Ovary (tissue), 7 donors: ENCODE measurements at regions not wholly inside any gene's neighbourhood (a gene's known extent, or its start where the extent isn't known, plus 50 kb on each side); places are given as distances from the start of the nearest gene placed in this dataset.

Experiments
- DNase-seq, 5 donors: peaks; one replicate each; pipeline ENCODE4 v3.0.0-alpha.2; 2019 to 2020
- H3K27ac ChIP-seq, 2 donors: fragments of 200-600 bp; one replicate each; pipeline versions ENCODE4 v1.5.1 to v1.8.0; 2019 to 2022
- H3K27me3 ChIP-seq: fragments of 200-600 bp; one replicate; pipeline ENCODE4 v1.8.0; 2022
- H3K36me3 ChIP-seq: fragments of 200-600 bp; sonication (generic); one replicate; pipeline ENCODE4 v1.5.1; 2019
- H3K4me1 ChIP-seq: one replicate; pipeline ENCODE4 v1.8.1; 2013; ENCODE audit warnings: mild to moderate bottlenecking, moderate library complexity; ENCODE audit not compliant: insufficient read depth
- H3K4me3 ChIP-seq: fragments of 200-600 bp; sonication (generic); one replicate; pipeline ENCODE4 v1.5.1; 2017
- H3K9me3 ChIP-seq, 2 donors: fragments of 200-600 bp in 1 of 2; sonication (generic) in 1 of 2; one replicate each; pipeline versions ENCODE4 v1.5.1 to v1.8.1; 2013 to 2019; ENCODE audit warnings: mild to moderate bottlenecking in 1 of 2, moderate library complexity in 1 of 2
- EP300 ChIP-seq: sonication (generic); formaldehyde crosslinking; IDR thresholded peaks from one replicate; pipeline ENCODE4 v1.6.1; 2017; ENCODE audit warnings: antibody characterized with exemption
- POLR2A ChIP-seq: fragments of 450-650 bp; IDR thresholded peaks from one replicate; pipeline ENCODE4 v1.6.1; 2017; ENCODE audit warnings: antibody characterized with exemption, mild to moderate bottlenecking, moderate library complexity
- WGBS, 3 donors: extraction: QIAGEN DNeasy Blood & Tissue Kit in 1 of 3; methylation state at CpG; one replicate each; pipeline versions ENCODE4 v1.1.5 to v1.1.7; 2013 to 2017; 5-methylcytosine and 5-hydroxymethylcytosine counted together
- intact Hi-C, 4 donors: fragments of 100-400 bp; cut with DNase I; formaldehyde crosslinking; loops; one replicate each; pipeline versions ENCODE4 v1.11.0 to v1.15.1; 2022 to 2023
- TF ChIP-seq, protein P1 (sequence below), 3 donors: fragments of 450-650 bp in 2 of 3; fragments of 200-600 bp in 1 of 3; IDR thresholded peaks; one replicate each; pipeline versions ENCODE4 v1.5.1 to v1.8.0; 2016 to 2022; ENCODE audit warnings: antibody characterized with exemption in 3 of 3, mild to moderate bottlenecking in 1 of 3
- donor health status: DM: no; HTN: no; CAD: no; lungs with moderate emphysema.
- donor health status: DM: no; HTN: no; CAD: no.
- donor health status: Bipolar disorder and iron deficiency.
- donor health status: DM: no; HTN: no; CAD: no.
- donor health status: DM: yes; HTN: yes; CAD: no.

- intact Hi-C loops: loop anchor here in 1 of 4 donors (5.0 kb wide), 1 partner anchor 1432 kb away; no protein-coding TSS in a partner anchor
- no peaks in the 10 kb centered on the region for H3K36me3 ChIP-seq
- no peak overlapping the region for H3K27ac ChIP-seq
- WGBS, 3 donors: 90 to 91% (median 91%) methylated on average over 2 of the region's 2 CpGs
- no peaks in the 10 kb centered on the region for H3K9me3 ChIP-seq
- DNase-seq: no peak
- H3K4me1 ChIP-seq: no peaks in the 10 kb centered on the region
- no peak overlapping the region for H3K4me3 ChIP-seq
- H3K27me3 ChIP-seq: no peaks in the 10 kb centered on the region
- TF ChIP-seq POLR2A (no peak), EP300 (no peak)
- TF ChIP-seq, protein P1, sequence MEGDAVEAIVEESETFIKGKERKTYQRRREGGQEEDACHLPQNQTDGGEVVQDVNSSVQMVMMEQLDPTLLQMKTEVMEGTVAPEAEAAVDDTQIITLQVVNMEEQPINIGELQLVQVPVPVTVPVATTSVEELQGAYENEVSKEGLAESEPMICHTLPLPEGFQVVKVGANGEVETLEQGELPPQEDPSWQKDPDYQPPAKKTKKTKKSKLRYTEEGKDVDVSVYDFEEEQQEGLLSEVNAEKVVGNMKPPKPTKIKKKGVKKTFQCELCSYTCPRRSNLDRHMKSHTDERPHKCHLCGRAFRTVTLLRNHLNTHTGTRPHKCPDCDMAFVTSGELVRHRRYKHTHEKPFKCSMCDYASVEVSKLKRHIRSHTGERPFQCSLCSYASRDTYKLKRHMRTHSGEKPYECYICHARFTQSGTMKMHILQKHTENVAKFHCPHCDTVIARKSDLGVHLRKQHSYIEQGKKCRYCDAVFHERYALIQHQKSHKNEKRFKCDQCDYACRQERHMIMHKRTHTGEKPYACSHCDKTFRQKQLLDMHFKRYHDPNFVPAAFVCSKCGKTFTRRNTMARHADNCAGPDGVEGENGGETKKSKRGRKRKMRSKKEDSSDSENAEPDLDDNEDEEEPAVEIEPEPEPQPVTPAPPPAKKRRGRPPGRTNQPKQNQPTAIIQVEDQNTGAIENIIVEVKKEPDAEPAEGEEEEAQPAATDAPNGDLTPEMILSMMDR (IDR thresholded peaks at IDR 0.05): no peak
These were observed 242.5 kb upstream of the GPC6 start for GRCh38 chr13:92984151-92984550.

- H3K4me3 ChIP-seq: no peak overlapping the region
- DNase-seq: no peak
- WGBS, 3 donors: 72 to 79% (median 78%) methylated on average over 2 of the region's 2 CpGs
- no peaks in the 10 kb centered on the region for H3K4me1 ChIP-seq
- H3K9me3 ChIP-seq: no peaks in the 10 kb centered on the region
- no peaks in the 10 kb centered on the region for H3K27me3 ChIP-seq
- TF ChIP-seq POLR2A (no peak), EP300 (no peak)
- TF ChIP-seq, protein P1 (IDR thresholded peaks at IDR 0.05): no peak
- no peaks in the 10 kb centered on the region for H3K36me3 ChIP-seq
- H3K27ac ChIP-seq: no peak overlapping the region
- intact Hi-C loops: no loop called here
These were observed 237.3 kb upstream of the GPC6 start for GRCh38 chr13:92989301-92989700.

GRCh38 chr13:92991692-92992091, 234.9 kb upstream of the GPC6 start:
- Histone ChIP-seq H3K36me3 (no peaks in the 10 kb centered on the region), H3K27me3 (no peaks in the 10 kb centered on the region), H3K4me1 (no peaks in the 10 kb centered on the region), H3K27ac (no peak overlapping the region), H3K9me3 (no peaks in the 10 kb centered on the region), H3K4me3 (no peak overlapping the region)
- TF ChIP-seq POLR2A (no peak), EP300 (no peak)
- TF ChIP-seq, protein P1 (IDR thresholded peaks at IDR 0.05): no peak
- intact Hi-C loops: no loop called here
- no peak for DNase-seq

- no peaks in the 10 kb centered on the region for H3K36me3 ChIP-seq
- WGBS, 3 donors: 84 to 88% (median 85%) methylated on average over 3 of the region's 3 CpGs
These were observed 232.6 kb upstream of the GPC6 start for GRCh38 chr13:92994056-92994455.

More at GRCh38 chr13:92994056-92994455, 232.6 kb upstream of the GPC6 start:
- Histone ChIP-seq H3K9me3 (no peaks in the 10 kb centered on the region), H3K27me3 (no peaks in the 10 kb centered on the region), H3K27ac (no peak overlapping the region), H3K4me3 (no peak overlapping the region), H3K4me1 (no peaks in the 10 kb centered on the region)
- DNase-seq: no peak
- intact Hi-C loops: no loop called here
- TF ChIP-seq EP300 (no peak), POLR2A (no peak)
- TF ChIP-seq, protein P1 (IDR thresholded peaks at IDR 0.05): no peak
